ENCODE measurements at regions not wholly inside any gene's neighbourhood (a gene's known extent, or its start where the extent isn't known, plus 50 kb on each side); places are given as distances from the start of the nearest gene placed in this dataset.
"Not testable (repeated sequence)": the region's sequence is repeated elsewhere in the genome, so short reads cannot be mapped to it uniquely, and the experiment has no call there.

GRCh38 chr2:110338277-110339003 is 126.1 kb upstream of the MTLN start:
- not testable (repeated sequence) for H3K27ac ChIP-seq, H3K4me3 ChIP-seq
- peak; percentile 14 for DNase-seq (ENCODE audit: low spot score)

GRCh38 chr2:110336071-110336470 is 123.7 kb upstream of the MTLN start:
- DNase-seq (ENCODE audit: low spot score); H3K27ac ChIP-seq; H3K4me3 ChIP-seq: not testable (repeated sequence)

- DNase-seq (ENCODE audit: low spot score), result not testable (repeated sequence)
Observed at GRCh38 chr2:110335415-110336049, 123.2 kb upstream of the MTLN start.

GRCh38 chr2:110333114-110334095 is 121.1 kb upstream of the MTLN start:
- H3K4me3 ChIP-seq; H3K27ac ChIP-seq; DNase-seq (ENCODE audit: low spot score): not testable (repeated sequence)

More at GRCh38 chr2:110335415-110336049, 123.2 kb upstream of the MTLN start:
- not testable (repeated sequence) for H3K27ac ChIP-seq, H3K4me3 ChIP-seq

GRCh38 chr2:110331625-110332024 is 119.3 kb upstream of the MTLN start:
- not testable (repeated sequence) for H3K27ac ChIP-seq; DNase-seq (ENCODE audit: low spot score); H3K4me3 ChIP-seq

GRCh38 chr2:110329760-110330159 is 117.4 kb upstream of the MTLN start:
- H3K27ac ChIP-seq; H3K4me3 ChIP-seq; DNase-seq (ENCODE audit: low spot score): not testable (repeated sequence)

- H3K27ac ChIP-seq; DNase-seq (ENCODE audit: low spot score); H3K4me3 ChIP-seq: not testable (repeated sequence)
Observed at GRCh38 chr2:110329158-110329557, 116.8 kb upstream of the MTLN start.

- peak; percentile 47 for DNase-seq (ENCODE audit: low spot score)
- not testable (repeated sequence) for H3K4me3 ChIP-seq, H3K27ac ChIP-seq
Observed at GRCh38 chr2:110328677-110329076, 116.3 kb upstream of the MTLN start.

- not testable (repeated sequence) for H3K27ac ChIP-seq; H3K4me3 ChIP-seq; DNase-seq (ENCODE audit: low spot score)
Observed at GRCh38 chr2:110323832-110324231, 111.5 kb upstream of the MTLN start.

GRCh38 chr2:110322535-110322934 is 110.2 kb upstream of the MTLN start:
- DNase-seq (ENCODE audit: low spot score); H3K4me3 ChIP-seq; H3K27ac ChIP-seq: not testable (repeated sequence)

- not testable (repeated sequence) for DNase-seq (ENCODE audit: low spot score); H3K4me3 ChIP-seq; H3K27ac ChIP-seq
Observed at GRCh38 chr2:110320834-110321563, 108.7 kb upstream of the MTLN start.

- H3K27ac ChIP-seq; H3K4me3 ChIP-seq; DNase-seq (ENCODE audit: low spot score): not testable (repeated sequence)
Observed at GRCh38 chr2:110318898-110319297, 106.6 kb upstream of the MTLN start.

GRCh38 chr2:110317377-110317776 is 105.0 kb upstream of the MTLN start:
- not testable (repeated sequence) for H3K4me3 ChIP-seq; DNase-seq (ENCODE audit: low spot score); H3K27ac ChIP-seq

- not testable (repeated sequence) for DNase-seq (ENCODE audit: low spot score); H3K27ac ChIP-seq; H3K4me3 ChIP-seq
Observed at GRCh38 chr2:110316051-110316865, 103.9 kb upstream of the MTLN start.

GRCh38 chr2:110315054-110315820 is 102.9 kb upstream of the MTLN start:
- DNase-seq (ENCODE audit: low spot score); H3K4me3 ChIP-seq; H3K27ac ChIP-seq: not testable (repeated sequence)

- H3K4me3 ChIP-seq; DNase-seq (ENCODE audit: low spot score); H3K27ac ChIP-seq: not testable (repeated sequence)
Observed at GRCh38 chr2:110314472-110314871, 102.1 kb upstream of the MTLN start.

- H3K27ac ChIP-seq; DNase-seq (ENCODE audit: low spot score): not testable (repeated sequence)
Observed at GRCh38 chr2:110313032-110313431, 100.7 kb upstream of the MTLN start.

More at GRCh38 chr2:110313032-110313431, 100.7 kb upstream of the MTLN start:
- H3K4me3 ChIP-seq, result not testable (repeated sequence)

Data from coronary artery (tissue), 2 donors.